ENCODE measurements at regions not wholly inside any gene's neighbourhood (a gene's known extent, or its start where the extent isn't known, plus 50 kb on each side); places are given as distances from the start of the nearest gene placed in this dataset.

DNA sequence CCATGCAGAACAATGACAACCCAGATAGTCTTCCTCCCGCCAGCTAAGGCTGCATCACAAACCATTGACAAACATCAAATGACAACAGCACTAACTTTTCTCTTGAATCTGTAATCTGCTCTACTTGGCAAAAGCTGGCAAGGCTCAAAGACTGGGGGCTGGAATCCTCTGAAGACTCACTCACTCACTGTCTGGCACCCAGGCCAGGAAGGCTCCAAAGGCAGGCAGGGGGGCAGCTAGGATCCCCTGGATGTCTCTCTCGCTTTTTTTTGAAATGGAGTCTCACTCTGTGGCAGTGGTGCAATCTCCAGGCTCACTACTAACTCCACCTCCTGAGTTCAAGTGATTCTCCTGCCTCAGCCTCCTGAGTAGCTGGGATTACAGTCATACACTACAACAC lies 159.7 kb upstream of the GPR26 start:
- TF ChIP-seq, protein P1, sequence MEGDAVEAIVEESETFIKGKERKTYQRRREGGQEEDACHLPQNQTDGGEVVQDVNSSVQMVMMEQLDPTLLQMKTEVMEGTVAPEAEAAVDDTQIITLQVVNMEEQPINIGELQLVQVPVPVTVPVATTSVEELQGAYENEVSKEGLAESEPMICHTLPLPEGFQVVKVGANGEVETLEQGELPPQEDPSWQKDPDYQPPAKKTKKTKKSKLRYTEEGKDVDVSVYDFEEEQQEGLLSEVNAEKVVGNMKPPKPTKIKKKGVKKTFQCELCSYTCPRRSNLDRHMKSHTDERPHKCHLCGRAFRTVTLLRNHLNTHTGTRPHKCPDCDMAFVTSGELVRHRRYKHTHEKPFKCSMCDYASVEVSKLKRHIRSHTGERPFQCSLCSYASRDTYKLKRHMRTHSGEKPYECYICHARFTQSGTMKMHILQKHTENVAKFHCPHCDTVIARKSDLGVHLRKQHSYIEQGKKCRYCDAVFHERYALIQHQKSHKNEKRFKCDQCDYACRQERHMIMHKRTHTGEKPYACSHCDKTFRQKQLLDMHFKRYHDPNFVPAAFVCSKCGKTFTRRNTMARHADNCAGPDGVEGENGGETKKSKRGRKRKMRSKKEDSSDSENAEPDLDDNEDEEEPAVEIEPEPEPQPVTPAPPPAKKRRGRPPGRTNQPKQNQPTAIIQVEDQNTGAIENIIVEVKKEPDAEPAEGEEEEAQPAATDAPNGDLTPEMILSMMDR (IDR thresholded peaks at IDR 0.05): no peak
- TF ChIP-seq EZH2 (IDR thresholded peaks at IDR 0.05): no peak
- no peak for TF ChIP-seq EZH2phosphoT487 (IDR thresholded peaks at IDR 0.05)

All from neural progenitor cell (in vitro differentiated cells).